Fibroblast of skin of left biceps (primary cell): ENCODE measurements at regions not wholly inside any gene's neighbourhood (a gene's known extent, or its start where the extent isn't known, plus 50 kb on each side); places are given as distances from the start of the nearest gene placed in this dataset.

ENCODE experiments used
- DNase-seq, 2 experiments: peaks; one replicate each; pipeline ENCODE4 v3.0.0-alpha.2; 2013; ENCODE audit warnings: low read depth in 2 of 2

DNA sequence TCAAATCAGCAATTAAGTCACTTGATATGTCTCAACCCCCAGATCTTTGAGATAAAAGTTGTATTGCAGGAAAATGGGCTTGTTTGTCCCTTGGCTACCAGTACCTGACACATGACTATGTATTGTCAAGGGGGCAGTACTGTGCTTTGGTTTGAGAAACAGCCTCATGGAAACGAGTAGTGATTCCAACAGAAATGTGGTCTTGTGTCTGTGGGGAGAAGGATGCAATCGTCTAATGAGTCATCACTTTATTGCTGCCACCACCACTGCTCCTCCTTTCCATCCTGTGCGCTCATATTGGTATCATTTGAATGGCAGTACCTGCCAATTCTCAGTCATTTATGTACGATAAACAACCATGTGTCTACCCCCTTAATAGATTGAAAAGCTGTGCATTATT, 72.8 kb upstream of the ARHGAP5 start:
- no peak for DNase-seq

DNA sequence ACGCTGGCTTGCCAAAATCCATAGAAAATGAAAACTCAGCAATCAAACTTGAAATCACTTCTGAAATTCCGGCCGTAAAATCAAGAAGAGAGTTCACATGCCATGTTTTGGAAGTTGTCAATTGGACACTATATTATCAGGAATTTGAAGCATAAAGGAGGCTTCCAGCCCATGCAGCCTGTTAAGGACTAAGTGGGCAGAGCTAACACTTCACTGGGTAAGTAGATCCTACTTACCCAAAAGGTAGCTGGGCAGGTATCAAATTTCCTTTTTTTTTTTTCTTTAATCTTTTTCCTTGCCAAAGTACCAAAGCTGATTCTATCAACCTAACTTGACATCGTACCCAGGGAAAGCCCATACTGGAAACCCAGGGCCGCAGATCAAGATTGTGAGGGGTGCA, 71.5 kb upstream of the ARHGAP5 start:
- DNase-seq, result no peak

DNA sequence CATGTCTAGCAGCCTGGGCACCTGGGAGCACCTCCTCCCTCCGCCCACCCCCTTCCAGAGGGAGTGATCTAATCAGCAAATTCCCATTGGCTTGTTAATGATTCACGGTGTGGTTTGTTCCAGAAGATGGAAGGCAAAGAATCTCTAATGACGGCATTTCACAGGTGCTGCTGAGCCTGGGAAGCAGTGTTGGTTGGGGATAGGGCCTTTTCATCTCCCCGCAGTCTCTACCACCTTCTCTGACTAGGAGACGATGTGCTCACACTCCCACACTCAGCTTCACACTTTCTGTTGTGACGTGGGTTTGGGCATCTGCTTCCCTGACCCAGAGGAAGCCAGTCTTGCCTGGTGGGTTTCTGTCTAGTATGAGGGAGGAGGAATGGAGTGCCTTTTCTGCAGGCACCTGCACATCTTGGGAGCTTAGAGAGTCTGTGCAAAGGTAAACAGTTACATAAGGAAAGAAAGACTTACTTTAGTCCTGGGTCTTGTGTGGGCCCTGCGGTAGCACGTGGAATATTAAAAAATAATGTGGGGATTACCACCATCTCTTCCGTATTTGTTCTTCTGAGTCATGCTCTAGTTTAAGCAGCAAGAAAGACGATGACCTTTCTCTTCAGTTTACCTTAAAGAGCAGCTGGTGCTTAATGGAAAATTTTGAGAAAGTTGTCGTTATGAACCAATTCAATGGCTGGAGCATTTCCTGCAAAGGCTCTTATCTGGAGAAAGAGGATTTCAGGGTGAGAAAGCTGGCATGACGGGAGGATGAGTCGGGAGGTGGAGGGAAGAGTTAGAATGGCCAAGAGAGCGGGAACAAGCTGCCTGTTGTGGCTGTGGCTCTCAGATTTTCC, 70.6 kb upstream of the ARHGAP5 start:
- no peak for DNase-seq

DNA sequence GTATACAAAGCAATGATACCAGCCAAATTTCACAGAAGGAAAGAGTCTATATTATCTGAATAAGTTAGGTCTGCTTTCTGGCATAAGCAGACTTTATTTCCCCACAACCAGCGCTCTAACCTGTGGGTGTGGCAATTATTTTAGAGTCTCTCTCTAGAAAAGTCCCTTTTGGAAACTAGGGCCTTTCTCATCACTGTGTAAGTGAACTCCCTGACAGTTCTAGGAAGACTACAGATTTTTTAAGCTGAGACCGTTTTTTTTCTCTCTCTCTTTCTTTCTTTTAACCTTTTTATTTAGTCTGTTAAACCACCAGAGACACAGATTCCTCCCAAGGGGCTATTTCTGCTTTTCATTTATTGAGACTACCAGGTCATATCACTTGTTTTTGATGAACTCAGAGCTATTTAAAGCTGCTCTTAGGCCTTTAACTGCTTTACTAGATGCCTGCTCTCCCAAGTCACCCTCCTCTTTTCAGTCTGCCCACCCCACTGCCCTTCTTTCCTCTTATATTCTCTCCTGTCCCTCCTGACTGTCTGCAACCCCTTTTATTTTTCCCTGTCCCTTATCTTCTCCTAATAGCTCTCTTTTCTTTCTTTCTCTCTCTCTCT, 69.2 kb upstream of the ARHGAP5 start:
- no peak for DNase-seq

DNA sequence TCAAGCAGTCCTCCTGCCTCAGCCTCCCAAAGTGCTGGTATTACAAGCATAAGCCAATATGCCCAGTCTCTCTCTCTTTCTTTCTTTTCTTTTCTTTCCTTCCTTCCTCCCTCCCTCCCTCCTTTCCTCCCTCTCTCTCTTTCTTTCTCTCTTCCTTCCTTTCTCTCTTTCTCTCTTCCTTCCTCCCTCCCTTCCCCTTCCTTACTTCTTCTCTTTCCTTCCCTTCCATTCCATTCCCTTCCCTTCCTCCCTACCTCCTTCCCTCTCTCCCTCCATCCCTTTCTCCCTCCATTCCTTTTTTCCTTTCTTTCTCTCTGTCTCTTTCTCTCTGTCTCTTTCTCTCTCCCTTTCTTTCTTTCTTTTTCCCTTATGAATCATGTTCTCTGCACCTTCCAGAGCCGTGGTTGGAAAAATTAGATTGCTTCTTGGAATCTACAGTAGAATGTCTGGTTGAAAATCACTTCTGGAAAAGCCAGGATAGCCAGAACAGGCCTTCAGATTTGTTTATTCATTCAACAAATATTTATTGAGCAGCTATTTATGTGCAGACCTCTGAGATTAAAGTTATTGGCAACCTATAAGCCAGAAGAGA, 68.4 kb upstream of the ARHGAP5 start:
- DNase-seq, result no peak

DNA sequence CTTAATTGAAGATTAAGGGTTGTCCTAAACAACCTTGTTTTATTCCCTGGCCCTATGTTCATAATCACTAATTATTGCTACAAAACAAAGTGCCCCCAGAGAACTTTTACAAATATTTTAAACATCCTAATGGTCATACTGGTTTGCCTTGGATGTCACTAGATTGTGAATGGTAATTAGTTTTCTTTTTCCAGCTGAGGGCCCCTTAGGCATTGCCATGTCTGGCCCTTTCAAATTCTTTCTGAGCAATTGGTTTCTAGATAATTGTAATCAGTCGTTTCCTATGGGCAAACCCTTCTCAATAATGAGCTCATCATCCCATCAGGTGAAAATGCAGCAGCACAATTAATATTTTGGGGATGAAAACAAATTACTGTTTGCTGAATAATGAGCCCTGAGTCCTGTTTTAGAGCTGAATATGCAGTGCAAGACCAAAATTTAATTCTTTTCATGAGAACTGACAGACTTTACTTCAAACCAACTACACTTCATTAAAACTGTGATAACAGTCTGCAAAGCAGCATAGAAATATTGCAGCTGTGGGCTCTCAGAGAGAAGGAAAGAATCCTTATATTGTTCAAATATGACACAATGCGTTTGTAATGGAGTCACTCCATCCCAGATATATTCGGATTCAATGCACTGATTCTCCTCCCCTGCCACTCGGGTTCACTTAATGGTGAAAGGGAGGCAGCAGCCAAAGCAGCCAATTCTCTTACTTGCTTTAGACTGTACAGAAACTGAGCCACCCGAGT, 67.7 kb upstream of the ARHGAP5 start:
- no peak for DNase-seq

DNA sequence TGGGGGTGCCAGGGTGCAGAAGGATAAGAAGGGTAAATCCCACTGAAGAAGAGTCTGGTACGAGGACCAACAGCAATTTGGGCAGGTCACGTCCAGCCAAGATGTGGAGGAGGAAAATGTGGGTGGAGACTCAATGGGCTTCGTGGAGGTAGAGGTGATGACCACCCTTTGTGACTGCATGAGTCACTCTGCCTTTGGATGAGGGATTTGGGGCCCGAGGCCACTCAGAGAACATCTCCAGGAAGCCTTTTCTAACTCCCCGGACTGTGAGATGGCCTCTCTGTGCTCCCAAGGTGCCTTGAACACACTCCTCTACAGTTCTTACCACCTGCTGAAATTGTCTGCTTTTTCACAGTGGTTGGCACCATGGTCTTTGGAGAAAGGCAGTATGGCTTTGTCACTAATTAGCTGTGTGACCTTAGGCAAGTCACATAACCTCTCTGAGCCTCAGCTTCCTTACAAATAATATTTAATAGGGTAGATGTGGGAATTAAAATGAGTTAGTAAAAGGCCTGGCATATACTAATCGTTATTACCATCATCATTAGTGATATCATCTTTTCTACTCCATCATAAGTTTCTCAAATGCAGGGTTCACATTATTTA, 67.0 kb upstream of the ARHGAP5 start:
- DNase-seq, result no peak

DNA sequence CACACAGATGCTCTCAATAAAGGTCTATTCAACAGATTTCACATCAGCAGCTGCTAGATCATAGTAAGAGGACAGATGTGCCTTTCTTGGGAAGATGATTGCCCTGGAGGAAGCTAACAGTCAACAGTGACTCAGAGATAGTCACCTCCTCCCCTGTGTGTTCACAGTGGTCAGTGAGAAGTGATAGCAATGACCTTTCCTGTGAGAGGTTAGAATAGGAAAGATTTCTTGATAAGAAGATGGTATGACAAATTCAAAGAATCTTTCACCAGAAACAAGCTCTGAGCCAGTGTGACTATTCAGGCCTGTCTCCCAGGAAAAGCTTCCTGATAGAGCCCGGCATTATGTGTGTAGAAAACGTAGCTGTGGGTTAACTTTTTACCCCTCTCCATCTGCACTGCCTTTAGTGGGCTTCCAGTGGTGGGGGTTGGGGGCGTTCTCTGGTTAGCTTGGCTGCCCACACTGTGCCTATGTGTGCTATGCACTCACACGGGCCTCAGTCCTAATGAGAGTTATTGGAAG, 66.4 kb upstream of the ARHGAP5 start:
- DNase-seq, result no peak

DNA sequence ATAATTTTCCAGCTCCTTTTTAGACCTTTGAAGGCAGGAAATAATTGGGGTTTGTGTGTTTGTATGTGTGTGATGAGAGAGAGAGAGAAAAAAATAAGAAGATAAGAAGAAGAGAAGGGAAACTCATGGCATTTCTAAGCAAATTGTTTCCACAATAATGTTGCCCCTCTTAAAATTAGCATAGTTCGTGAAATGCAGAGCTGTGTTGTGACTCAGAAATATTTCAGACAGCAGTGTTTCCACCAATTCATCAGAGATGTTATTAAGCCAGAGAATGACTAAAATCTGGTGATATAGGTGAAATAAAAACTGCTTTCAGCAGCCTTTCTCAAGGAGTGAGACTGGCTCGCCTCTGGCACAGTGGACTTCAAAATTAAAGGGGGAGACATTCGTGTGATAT, 65.9 kb upstream of the ARHGAP5 start:
- DNase-seq, result no peak

DNA sequence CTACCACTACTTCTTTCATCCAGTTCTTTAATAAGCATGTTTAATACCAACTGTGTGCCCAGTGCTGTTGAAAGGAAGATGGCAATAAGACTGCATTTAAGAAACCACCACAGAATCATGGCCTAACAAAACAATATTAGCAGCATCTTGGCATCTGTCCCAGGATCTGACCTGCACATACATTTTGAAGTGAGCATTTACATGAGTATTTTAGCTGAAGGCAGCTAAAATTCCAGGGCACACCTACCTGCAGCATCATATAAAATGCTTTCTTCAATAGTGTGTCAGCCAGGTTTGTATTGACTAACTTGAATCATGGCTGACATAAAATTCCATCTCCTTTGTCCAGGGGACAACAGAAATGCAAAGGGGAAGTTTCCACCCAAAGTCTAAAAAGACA, 65.0 kb upstream of the ARHGAP5 start:
- DNase-seq, result no peak

DNA sequence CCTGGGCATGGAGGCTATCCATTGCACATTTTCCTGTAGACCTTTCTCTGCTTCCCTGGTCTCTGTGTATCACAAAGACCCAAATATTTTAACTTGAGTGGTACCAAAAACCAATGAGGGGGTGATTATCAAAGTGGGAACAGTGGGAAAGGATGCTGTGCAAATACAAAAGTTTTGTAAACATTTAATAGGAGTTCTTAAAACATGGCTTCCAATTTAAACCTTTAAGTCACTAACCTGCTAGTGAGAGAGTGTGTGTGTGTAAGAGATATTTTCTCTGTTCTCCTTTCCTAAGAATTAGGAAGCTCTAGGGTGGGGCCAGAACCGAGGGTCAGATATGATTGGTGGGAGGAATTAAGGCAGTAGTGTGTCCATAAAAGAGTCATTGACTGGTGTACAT, 64.5 kb upstream of the ARHGAP5 start:
- no peak for DNase-seq

DNA sequence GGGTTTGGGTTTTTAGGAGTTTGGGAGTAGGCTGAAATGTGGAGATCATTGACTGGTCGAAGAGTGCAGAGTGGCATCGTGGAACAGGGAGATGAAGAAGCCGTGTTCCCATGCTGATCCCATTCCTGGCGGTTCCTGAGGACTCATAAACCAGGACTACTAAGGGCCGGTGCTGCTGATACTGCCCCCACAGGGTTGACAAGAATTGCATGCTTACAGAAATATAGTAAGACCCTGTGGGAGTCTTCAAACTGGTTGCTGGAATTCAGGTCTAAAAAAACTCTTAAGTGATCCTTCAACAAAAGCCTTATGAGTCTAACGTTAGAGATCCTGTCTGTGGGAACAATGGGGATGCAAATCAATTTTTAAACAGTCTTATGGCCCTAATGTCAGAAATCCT, 64.0 kb upstream of the ARHGAP5 start:
- DNase-seq, result no peak

DNA sequence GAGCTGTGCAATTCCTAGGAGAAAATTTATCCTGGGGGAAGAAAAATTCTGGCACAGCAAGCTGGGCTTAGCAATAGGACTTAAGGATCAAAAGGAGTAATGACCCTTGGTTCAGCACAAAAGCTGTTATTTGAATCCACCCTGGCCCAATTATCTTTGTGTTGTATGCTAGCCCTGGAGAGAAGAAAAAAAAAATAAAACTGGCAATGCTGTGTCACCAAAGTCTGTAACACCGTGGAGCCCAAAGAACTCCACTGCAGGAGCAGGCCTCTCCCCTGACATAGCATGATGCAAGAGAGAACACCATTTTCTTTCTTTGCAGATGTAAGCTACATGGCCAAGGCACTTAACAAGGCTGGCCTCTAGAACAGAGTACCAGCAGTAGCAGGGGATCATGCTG, 63.0 kb upstream of the ARHGAP5 start:
- DNase-seq, result no peak

DNA sequence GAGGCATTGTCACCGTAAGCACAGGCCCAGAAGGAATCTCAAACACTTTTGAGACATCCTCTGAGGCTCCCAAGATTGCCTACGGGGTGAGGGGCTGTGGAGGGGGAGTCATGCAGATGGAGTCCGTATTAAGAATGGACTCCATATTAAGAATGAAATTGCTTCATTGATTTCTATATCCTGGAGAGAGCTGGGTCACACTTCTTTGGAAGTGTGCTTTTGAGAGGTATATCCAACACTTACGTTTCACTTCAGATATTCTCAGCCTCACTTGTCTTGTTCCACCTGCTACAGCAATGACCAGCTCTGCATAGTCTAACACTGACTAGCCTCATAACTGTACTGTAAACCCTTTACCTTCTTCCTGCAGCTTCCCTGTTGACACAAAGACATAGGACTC, 62.6 kb upstream of the ARHGAP5 start:
- no peak for DNase-seq

DNA sequence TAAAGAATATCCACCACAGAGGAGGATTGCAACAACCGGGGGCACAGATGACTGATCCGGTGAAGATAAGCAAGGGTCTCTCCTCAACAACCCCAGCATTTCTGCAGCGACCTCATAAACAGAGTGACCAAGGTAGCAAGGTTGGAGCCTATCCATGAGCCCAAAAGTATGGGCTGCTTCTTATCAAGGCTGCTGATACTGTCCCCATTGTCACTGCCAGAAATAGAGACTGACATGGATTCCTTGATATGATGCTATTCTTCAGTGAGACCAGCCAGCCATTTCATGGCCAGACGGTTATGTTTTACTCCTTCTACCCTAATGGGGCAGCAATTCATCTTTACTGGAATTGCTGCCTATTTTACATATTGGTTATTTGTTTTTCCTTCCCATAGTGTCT, 61.9 kb upstream of the ARHGAP5 start:
- DNase-seq, result no peak

DNA sequence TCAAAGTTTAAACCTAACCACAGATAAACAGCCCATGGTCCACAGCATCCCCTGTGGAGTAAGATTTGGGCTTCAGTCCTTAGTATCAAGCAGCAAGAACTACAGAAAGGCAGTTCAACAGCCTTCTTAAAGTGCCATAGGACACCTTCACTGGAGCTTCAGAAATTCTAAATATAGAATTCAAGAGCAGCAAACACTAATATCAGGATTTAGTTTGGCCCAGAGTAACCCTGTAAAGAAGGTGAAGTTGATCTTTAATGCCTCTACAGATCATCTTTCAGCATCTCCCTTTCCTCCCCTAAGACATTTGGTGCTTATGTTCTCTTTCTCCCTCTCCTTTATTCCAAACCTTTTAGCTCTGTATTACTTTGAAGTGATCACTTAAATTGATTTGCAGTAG, 59.5 kb upstream of the ARHGAP5 start:
- no peak for DNase-seq

DNA sequence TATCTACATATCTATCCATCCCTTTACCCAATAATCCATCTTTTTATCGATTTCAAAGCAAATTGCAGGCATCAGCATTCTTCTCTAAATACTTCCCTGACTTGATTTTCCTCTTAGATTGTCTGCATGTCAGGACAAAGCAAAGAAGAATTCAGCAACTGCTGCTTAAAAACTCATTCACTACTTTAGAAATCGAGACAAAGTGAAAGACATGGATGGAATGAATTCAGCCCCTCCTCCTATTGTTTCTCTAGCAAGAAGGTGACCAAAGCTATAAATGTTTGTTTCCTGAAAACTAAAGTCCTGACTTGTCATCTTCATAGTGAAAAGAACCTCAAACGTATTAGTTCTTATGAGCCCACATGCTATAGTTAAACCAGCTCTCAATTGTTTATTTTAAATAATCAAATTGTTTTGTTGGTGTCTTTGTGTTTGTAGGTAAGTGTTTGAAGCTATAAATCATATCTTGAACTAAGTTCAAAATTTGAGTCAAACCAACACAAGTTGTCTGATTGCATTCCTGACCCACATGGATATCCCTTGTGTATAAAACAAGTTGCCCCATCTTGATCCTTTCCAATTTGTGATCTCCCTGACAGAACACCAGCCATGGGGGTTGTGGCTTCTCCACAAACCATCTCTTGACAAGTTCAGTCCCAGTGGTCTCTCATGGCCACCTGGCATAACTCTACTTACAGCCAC, 58.6 kb upstream of the ARHGAP5 start:
- no peak for DNase-seq

DNA sequence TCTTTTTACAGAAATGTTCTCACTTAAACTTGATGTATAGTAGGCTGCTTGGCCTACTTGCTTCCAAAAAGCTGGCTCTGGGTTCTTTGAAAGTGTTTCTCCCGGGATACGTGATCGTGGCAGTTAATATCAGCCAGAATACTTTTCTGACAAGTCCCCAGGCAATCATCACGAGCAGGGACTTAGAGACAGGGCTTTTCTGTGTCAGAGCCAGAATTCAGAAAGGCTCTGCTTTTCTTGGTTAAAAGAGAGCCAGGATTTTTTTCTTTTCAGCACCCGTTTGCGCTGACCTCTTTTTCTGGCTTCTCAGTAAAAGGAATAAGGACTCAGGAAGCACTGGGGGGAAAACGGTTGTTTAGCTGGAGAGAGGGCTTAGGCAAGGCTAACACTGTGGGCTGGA, 57.8 kb upstream of the ARHGAP5 start:
- DNase-seq, result no peak

DNA sequence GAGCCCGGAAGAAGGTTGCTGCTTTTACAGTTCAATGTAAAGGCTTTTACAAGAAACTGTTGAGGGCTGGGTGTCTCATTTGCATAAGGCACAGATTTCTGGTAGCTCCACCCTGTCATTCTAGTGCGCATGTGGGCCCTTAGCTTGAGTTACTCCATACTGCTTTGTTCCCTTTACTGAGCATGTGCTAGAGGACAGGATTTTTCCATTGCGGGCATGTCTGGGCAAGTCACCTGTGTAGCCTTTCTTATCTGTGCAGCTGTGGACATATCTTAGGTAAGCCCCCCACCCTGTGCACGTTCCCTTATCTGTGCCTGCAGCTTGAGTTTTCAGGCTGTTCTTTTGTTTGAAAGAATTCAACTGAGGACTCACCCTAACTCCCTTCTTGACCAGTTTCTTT, 56.2 kb upstream of the ARHGAP5 start:
- DNase-seq, result no peak

DNA sequence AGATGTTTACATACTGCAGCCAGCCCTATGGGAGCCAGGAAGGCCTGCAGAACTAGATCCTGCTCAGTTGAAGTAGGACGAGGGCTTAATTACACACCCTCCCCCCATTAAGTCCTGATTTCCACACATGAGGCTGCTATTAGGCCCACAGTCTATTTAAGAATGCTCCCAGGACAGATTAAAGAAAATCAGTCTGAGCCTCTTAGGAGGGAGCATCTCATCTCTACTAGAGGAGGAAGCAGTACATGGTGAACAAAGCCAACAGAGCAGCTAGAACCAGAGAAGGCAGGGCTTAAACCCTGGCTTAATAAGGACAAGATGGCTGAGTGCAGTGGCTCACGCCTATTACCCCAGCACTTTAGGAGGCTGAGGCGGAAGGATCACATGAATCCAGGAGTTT, 55.8 kb upstream of the ARHGAP5 start:
- DNase-seq, result no peak

DNA sequence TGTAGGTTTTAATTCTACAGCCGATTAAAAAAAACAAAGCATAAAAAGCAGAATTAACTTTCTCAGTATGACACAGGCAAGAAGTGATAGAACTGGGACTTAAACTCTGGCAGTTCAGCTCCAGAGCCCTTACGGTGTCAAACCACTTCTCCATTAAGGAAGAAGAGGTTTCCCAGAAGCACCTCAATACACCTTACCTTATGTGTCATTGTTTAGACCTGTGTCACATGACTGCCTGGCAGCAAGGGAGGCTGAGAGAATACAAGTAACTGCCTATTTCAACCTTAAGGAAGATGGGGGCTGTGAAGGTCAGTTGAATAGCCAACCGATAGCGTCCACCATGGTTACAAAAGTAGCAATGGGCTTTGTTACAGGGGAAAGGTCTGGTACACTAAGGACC, 54.6 kb upstream of the ARHGAP5 start:
- DNase-seq, result no peak
